ENCODE measurements at regions not wholly inside any gene's neighbourhood (a gene's known extent, or its start where the extent isn't known, plus 50 kb on each side); places are given as distances from the start of the nearest gene placed in this dataset.

- intact Hi-C loops (cut with DNase I), result no loop called here
- DNase-seq (ENCODE audit: low spot score), result no peak
- no peak for ATAC-seq
Observed at GRCh38 chr9:89923174-89923573, 318.4 kb downstream of the GADD45G start.

GRCh38 chr9:89923961-89924504 is 319.2 kb downstream of the GADD45G start:
- ATAC-seq, result no peak
- no peak for DNase-seq (ENCODE audit: low spot score)
- intact Hi-C loops (cut with DNase I), result no loop called here

- ATAC-seq (no peak), DNase-seq (ENCODE audit: low spot score) (no peak)
- intact Hi-C loops (cut with DNase I), result no loop called here
Observed at GRCh38 chr9:89924611-89925010, 319.8 kb downstream of the GADD45G start.

- ATAC-seq (no peak), DNase-seq (ENCODE audit: low spot score) (no peak)
- intact Hi-C loops (cut with DNase I), result no loop called here
Observed at GRCh38 chr9:89926167-89926566, 321.4 kb downstream of the GADD45G start.

GRCh38 chr9:89926691-89927220 is 321.9 kb downstream of the GADD45G start:
- intact Hi-C loops (cut with DNase I), result no loop called here
- ATAC-seq, result no peak
- no peak for DNase-seq (ENCODE audit: low spot score)

DNA sequence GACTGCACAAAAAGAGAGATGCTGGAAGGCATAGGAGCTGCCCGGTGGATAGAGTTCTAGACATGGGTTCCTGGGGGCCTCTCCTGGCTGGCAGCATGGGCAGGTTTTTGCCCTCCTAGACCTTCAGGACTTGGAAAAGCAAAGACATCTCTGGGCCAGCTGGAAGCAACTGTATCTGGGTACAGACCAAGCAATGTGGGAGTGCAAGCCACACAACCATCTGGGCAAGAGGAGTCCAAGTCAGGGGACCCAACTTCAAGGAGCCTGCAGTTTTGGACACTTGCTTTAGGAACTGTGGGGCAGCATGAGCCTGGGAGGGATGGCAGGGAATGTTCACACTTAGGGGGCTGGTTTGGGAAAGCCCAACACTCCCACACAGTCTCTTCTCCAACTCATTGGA is 323.3 kb downstream of the GADD45G start:
- DNase-seq (ENCODE audit: low spot score) (no peak), ATAC-seq (no peak)
- intact Hi-C loops (cut with DNase I), result no loop called here

DNA sequence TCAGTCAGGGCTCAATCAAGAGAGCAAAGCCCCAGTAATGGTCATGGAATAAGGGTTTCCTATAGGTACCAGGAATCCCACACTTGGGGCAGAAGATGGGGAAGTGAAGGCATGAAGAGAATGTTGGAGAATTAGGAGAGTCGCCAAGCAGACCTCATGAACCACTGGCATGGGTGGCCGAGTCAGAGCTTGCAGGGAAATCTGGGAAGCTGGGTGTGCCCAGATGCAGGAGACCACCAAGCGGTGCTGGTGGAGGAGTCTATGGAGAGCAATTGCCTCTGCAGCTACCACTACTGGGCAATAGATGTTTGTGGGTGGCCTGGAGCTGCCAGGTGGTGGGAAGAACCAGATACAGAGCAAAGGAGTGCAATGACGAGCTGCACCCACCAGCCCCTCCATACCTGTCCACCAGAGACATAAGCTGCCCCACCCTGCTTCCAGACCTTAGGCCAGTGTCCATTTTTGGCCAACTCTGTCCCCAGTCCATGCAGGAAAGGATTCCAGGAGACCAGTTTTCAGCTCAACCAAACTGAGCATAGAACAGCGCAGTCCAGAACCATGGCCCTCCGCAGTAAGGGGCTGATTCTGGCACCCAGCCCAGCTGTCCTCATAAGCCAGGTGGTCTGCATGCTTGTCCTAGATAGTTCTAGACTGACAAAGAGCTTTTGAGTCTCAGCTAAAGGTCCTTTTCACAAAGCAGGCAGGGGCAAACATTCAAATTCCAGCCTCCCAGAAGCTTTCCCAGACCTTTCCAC is 323.9 kb downstream of the GADD45G start:
- ATAC-seq (no peak), DNase-seq (ENCODE audit: low spot score) (no peak)
- intact Hi-C loops (cut with DNase I), result no loop called here

- peak; percentile 16 for ATAC-seq
Observed at GRCh38 chr9:89929315-89929672, 324.5 kb downstream of the GADD45G start.

DNA sequence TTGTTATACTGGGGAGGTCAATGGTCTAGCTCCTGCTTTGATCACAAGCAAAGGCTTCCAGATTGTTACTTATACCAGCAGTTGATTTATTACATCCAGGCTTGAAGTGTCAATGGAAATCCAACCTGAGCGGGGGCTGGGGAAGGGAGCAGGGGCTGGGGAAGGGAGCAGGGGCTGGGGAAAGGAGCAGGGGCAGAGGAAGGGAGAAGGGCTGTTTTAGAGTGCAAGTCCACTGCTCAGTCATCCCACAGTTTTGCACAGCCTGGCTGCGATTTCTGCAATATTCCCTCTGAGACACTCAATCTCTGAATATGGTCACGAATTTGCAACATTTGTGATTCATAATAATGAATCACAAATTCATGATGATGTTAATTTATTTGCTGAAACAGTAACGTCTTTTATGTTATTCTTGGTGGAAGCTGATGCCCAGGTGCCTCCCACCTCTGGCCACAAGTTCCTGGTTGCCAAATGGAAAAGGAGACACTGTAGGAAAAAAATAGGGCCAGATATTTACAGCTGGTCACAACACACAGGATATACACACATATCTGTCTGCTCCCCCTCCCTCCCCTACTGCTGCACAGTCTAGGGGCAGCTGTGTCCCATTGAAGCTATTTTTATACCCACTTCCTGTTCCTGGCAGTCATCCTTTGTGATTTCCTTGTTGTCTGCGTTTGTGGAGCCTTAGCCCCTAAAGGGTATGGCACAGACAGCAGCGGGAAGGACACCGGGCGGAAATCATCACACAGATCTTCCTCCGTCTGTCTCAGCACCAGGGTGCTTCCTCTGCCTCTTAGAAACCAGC is 325.1 kb downstream of the GADD45G start:
- intact Hi-C loops (cut with DNase I), result no loop called here
- ATAC-seq, result peak; percentile 73

More at GRCh38 chr9:89929315-89929672, 324.5 kb downstream of the GADD45G start:
- intact Hi-C loops (cut with DNase I), result no loop called here
- no peak for DNase-seq (ENCODE audit: low spot score)

GRCh38 chr9:89933578-89933977 is 328.8 kb downstream of the GADD45G start:
- no peak for ATAC-seq
- intact Hi-C loops (cut with DNase I), result no loop called here
- no peak for DNase-seq (ENCODE audit: low spot score)

More for the DNA sequence above, 325.1 kb downstream of the GADD45G start:
- DNase-seq (ENCODE audit: low spot score), result no peak

DNA sequence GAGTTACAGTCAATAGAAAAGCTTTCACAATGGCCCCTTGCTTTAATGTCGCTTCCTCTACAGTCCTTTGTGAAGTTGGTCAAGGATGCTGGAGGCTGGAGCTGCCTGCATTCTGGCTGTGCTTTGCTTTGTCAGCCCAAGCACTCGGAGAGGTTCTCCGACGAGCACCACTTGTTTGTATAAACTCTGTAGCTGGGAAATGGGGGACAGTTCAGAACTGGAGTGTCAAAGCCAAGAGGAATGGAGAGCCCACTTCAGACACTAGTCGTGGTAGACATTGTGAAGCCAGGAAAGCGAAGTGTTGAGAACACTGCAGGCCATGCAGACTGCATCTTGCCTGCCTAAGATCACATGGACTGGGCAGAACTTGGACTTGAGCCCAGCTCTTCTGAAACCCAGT is 330.3 kb downstream of the GADD45G start:
- ATAC-seq (no peak), DNase-seq (ENCODE audit: low spot score) (no peak)
- intact Hi-C loops (cut with DNase I), result no loop called here

DNA sequence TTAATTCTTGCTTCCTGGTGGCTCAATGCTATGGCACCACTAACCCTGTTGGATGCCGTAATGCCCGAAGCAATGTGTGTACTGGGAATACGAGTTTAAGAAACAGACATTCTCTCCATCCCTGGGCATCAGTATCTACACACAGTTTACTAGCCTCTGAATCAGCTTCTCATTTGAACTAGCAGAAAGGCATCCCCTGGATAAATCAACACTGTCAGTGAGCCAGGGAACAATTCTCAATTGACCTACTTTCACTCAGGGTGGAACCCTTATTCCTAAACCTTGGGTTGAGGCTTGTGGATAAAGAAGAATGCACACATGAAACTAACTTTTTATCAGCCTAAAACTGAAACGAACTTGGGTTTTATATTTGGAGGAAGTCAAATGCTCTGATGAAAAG is 331.0 kb downstream of the GADD45G start:
- peak; percentile 42 for ATAC-seq
- intact Hi-C loops (cut with DNase I), result no loop called here

DNA sequence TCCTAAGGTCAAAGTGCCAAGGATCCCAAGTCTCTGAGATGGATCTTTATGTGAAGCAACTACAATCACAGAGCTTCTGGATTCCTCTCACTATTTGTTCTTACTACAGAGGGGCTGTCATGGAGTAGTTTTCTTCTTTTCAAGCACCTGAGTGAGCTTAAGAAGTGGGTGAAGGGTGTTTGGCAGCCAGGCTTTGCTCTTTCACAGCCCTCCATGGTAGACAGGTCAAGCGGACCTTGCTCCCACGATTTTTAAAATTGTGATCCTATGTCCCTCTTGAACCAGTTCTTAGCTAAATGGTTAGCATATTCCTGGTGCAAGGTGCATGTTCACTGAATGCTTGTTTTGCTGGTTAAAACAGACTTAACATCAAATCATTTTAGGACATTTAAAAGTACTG is 332.2 kb downstream of the GADD45G start:
- DNase-seq (ENCODE audit: low spot score) (no peak), ATAC-seq (no peak)
- intact Hi-C loops (cut with DNase I), result no loop called here

More for the DNA sequence above, 331.0 kb downstream of the GADD45G start:
- DNase-seq (ENCODE audit: low spot score), result no peak

GRCh38 chr9:89939181-89939580 is 334.4 kb downstream of the GADD45G start:
- no peak for DNase-seq (ENCODE audit: low spot score)
- intact Hi-C loops (cut with DNase I), result no loop called here
- no peak for ATAC-seq

DNA sequence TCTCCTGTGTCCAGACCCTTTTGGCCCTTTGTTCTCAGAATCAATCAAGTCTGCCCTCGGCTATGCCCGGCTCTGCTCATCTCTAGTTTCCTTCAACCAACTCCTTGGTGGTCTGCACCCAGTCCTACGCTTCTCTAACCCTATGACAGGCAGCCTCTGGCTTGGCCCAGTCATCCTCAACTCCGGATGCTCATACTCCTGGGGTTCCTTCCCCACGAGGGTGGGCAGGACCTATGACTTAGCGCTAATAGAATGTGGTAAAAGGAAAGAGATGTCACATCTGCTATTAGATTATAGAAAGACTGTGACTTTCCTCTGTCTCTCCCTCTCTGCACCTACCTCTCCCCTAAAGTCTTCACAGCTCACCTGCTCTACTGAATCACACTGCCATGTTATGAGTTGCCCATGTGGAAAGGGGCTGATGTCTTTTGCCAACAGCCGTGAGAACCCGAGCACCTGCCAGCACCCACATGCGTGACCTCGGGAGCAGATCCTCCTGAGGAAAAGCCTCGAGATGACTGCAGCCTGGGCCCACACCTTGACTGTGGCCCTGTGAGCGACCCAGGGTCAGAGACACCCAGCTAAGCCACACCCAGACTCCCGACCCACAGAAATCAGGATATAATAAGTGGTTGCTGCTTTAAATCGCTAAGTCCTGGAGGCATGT is 334.9 kb downstream of the GADD45G start:
- DNase-seq (ENCODE audit: low spot score) (no peak), ATAC-seq (no peak)
- intact Hi-C loops (cut with DNase I), result no loop called here

GRCh38 chr9:89940625-89941024 is 335.8 kb downstream of the GADD45G start:
- no peak for ATAC-seq
- no peak for DNase-seq (ENCODE audit: low spot score)
- intact Hi-C loops (cut with DNase I), result no loop called here

- intact Hi-C loops (cut with DNase I), result no loop called here
- ATAC-seq (no peak), DNase-seq (ENCODE audit: low spot score) (no peak)
Observed at GRCh38 chr9:89941875-89942274, 337.1 kb downstream of the GADD45G start.

- intact Hi-C loops (cut with DNase I), result no loop called here
- no peak for ATAC-seq
- no peak for DNase-seq (ENCODE audit: low spot score)
Observed at GRCh38 chr9:89942643-89943042, 337.8 kb downstream of the GADD45G start.

GRCh38 chr9:89943309-89943708 is 338.5 kb downstream of the GADD45G start:
- ATAC-seq (no peak), DNase-seq (ENCODE audit: low spot score) (no peak)
- intact Hi-C loops (cut with DNase I), result no loop called here
